SK-N-MC (cell line): ENCODE measurements at regions not wholly inside any gene's neighbourhood (a gene's known extent, or its start where the extent isn't known, plus 50 kb on each side); places are given as distances from the start of the nearest gene placed in this dataset.

Source experiments
- DNase-seq: peaks from one replicate; pipeline ENCODE4 v3.0.0-alpha.2; 2011; ENCODE audit warnings: low read depth, low spot score
- H3K27ac ChIP-seq: fragments of 200-600 bp; sonication (generic); 2 replicates; pipeline ENCODE4 v1.5.1; 2016; ENCODE audit warnings: mixed run types
- H3K36me3 ChIP-seq: fragments of 200-600 bp; sonication (generic); 2 replicates; pipeline ENCODE4 v1.6.1; 2017; ENCODE audit warnings: antibody characterized with exemption, low read length, mixed read lengths; ENCODE audit not compliant: insufficient read depth
- H3K4me3 ChIP-seq: fragments of 200-600 bp; sonication (generic); 2 replicates; pipeline ENCODE4 v1.5.1; 2016
- H3K9ac ChIP-seq: fragments of 200-600 bp; sonication (generic); 2 replicates; pipeline ENCODE4 v1.8.0; 2017; ENCODE audit warnings: mixed run types, mixed read lengths; ENCODE audit not compliant: insufficient read length
- H3K9me3 ChIP-seq: fragments of 200-600 bp; sonication (generic); 2 replicates; pipeline ENCODE4 v1.6.1; 2017; ENCODE audit warnings: low read depth, mild to moderate bottlenecking, antibody characterized with exemption, low read length, moderate library complexity, mixed read lengths
- EZH2 ChIP-seq: fragments of 200-600 bp; sonication (generic); IDR thresholded peaks from one replicate; pipeline ENCODE4 v1.6.1; 2017; ENCODE audit warnings: antibody characterized with exemption
- FOXP2 ChIP-seq: optimal IDR thresholded peaks from 2 replicates; pipeline ENCODE3; 2011; ENCODE audit warnings: mild to moderate bottlenecking, moderate library complexity; ENCODE audit not compliant: insufficient read depth; ENCODE audit errors: extremely low read length, control extremely low read depth
- POLR2AphosphoS5 ChIP-seq: IDR thresholded peaks from 2 replicates; pipeline ENCODE4 v1.6.1; 2012; ENCODE audit warnings: mild to moderate bottlenecking, low read depth, low read length, borderline replicate concordance

DNA sequence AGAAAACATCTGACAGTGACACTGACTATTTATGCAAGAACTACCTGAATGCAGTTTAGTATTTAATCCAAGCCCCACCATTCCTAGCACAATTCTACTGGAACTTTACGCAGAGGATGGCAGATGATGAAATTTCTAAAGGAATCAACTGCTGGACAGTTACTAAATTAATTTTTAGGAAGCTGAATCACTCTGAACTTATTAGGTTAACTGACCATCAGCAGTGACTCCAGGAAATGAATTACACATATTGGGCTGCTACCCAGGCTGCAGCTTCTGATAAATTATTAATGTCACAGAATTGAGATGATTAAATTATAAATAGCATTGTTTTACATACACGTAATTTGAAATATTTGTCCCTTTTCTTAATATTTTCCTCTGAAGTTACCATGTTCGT is 250.8 kb downstream of the TMEM182 start:
- H3K36me3 ChIP-seq = no peaks in the 10 kb centered on the region
- H3K27ac ChIP-seq = no peak overlapping the region
- H3K9ac ChIP-seq = no peak overlapping the region
- TF ChIP-seq POLR2AphosphoS5 (no peak), FOXP2 (no peak), EZH2 (no peak)
- H3K9me3 ChIP-seq = no peaks in the 10 kb centered on the region
- DNase-seq = no peak
- H3K4me3 ChIP-seq = no peak overlapping the region

DNA sequence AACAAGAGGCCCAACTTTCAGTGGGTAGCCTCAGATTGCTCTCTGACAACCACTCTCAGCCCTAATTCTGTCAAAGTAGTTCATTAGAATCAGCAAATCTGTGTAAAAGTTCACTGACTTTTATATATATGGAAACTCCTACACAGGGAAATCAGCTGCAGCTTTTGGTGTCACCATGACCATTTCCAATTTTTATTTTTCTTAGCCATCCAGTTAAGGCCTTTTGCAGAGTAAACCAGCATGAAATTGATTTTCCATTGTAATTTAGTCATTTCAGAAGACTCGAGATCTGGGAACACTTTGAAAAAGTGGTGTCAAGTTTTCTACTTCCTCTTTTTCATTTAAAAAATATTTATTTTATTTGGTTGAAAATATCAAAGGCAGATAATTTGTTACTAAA is 263.2 kb downstream of the TMEM182 start:
- Histone ChIP-seq H3K27ac (no peak overlapping the region), H3K9me3 (no peaks in the 10 kb centered on the region), H3K9ac (no peak overlapping the region), H3K4me3 (no peak overlapping the region), H3K36me3 (no peaks in the 10 kb centered on the region)
- TF ChIP-seq EZH2 (no peak), POLR2AphosphoS5 (no peak), FOXP2 (no peak)
- DNase-seq = no peak

DNA sequence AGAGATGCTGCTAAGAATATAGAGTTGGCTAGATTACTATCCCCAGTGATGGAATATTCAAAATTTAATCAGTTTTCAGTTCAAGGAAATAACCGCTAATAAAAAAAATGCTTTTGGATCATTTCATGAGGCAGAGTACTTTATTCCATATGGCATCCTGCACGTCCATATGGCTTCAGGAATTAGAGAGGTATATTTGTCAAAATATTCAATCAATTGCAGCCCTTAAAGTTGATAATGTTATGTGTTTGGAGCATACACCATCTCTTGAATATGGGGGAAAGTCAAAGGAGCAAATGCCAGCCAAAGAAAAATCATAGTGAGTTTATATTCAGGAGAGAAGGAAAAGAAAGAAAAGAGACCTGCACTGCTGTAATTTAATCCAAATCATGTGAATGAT is 266.4 kb downstream of the TMEM182 start:
- no peak overlapping the region for H3K4me3 ChIP-seq
- H3K9me3 ChIP-seq = no peaks in the 10 kb centered on the region
- no peaks in the 10 kb centered on the region for H3K36me3 ChIP-seq
- no peak for TF ChIP-seq FOXP2
- TF ChIP-seq POLR2AphosphoS5 = no peak
- no peak for TF ChIP-seq EZH2
- no peak overlapping the region for H3K27ac ChIP-seq
- no peak for DNase-seq
- no peak overlapping the region for H3K9ac ChIP-seq
